OCI-LY3 (cell line): ENCODE measurements at regions not wholly inside any gene's neighbourhood (a gene's known extent, or its start where the extent isn't known, plus 50 kb on each side); places are given as distances from the start of the nearest gene placed in this dataset.
"Not testable (repeated sequence)": the region's sequence is repeated elsewhere in the genome, so short reads cannot be mapped to it uniquely, and the experiment has no call there.

ENCODE experiments used
- CTCF ChIP-seq: fragments of 200-600, 300-600 bp; sonication (generic); IDR thresholded peaks from 2 replicates; pipeline ENCODE4 v1.5.1; 2014; ENCODE audit warnings: antibody characterized with exemption, low read length, low read depth
- EZH2phosphoT487 ChIP-seq: fragments of 200-600 bp; shearing (Covaris generic); IDR thresholded peaks from 2 replicates; pipeline ENCODE4 v1.6.1; 2018; ENCODE audit warnings: antibody characterized with exemption, mixed run types, low read depth

- not testable (repeated sequence) for TF ChIP-seq EZH2phosphoT487, CTCF
These were observed 185.0 kb upstream of the IRF2BP2 start for GRCh38 chr1:234795007-234795406.
